ENCODE measurements at regions not wholly inside any gene's neighbourhood (a gene's known extent, or its start where the extent isn't known, plus 50 kb on each side); places are given as distances from the start of the nearest gene placed in this dataset.

DNA sequence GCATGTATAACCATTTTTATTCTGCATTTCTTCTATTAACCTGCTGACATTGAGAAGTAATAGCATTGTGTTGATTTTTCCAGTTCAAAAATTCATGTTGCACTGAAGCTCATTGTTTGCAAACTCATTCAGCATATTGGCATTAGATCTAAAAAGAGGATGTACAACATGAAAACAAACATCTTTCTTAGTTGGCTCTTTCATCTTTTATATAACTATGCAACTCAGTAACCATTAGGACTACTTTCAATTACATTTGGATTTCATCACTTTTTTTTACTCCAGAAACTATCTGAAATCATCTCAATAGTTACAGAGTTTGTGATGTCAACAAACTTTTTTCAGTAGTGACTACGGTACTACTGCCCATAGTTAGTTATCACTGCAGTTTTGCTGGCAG lies 346.0 kb upstream of the EPHA5 start:
- TF ChIP-seq, protein P1, sequence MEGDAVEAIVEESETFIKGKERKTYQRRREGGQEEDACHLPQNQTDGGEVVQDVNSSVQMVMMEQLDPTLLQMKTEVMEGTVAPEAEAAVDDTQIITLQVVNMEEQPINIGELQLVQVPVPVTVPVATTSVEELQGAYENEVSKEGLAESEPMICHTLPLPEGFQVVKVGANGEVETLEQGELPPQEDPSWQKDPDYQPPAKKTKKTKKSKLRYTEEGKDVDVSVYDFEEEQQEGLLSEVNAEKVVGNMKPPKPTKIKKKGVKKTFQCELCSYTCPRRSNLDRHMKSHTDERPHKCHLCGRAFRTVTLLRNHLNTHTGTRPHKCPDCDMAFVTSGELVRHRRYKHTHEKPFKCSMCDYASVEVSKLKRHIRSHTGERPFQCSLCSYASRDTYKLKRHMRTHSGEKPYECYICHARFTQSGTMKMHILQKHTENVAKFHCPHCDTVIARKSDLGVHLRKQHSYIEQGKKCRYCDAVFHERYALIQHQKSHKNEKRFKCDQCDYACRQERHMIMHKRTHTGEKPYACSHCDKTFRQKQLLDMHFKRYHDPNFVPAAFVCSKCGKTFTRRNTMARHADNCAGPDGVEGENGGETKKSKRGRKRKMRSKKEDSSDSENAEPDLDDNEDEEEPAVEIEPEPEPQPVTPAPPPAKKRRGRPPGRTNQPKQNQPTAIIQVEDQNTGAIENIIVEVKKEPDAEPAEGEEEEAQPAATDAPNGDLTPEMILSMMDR (IDR thresholded peaks at IDR 0.05; ENCODE audit: low read depth, low read length, poor library complexity, severe bottlenecking), result no peak
- no peak for TF ChIP-seq EZH2phosphoT487 (IDR thresholded peaks at IDR 0.05; ENCODE audit: borderline replicate concordance, low read length)
